DOHH2 (cell line): ENCODE measurements at regions not wholly inside any gene's neighbourhood (a gene's known extent, or its start where the extent isn't known, plus 50 kb on each side); places are given as distances from the start of the nearest gene placed in this dataset.

Source experiments
- H3F3A ChIP-seq: fragments of 200-600 bp; sonication (generic), shearing (Covaris generic); 2 replicates; pipeline ENCODE4 v1.6.0; 2016; ENCODE audit warnings: antibody characterized with exemption, mild to moderate bottlenecking; ENCODE audit not compliant: control insufficient read depth, insufficient read depth
- H3K27ac ChIP-seq: fragments of 200-600 bp; sonication (generic); 2 replicates; pipeline ENCODE4 v1.5.1; 2014; ENCODE audit warnings: low read depth, mild to moderate bottlenecking, low read length, moderate library complexity
- H3K27me3 ChIP-seq: fragments of 200-600 bp; sonication (generic); 2 replicates; pipeline ENCODE4 v1.6.1; 2014; ENCODE audit warnings: mild to moderate bottlenecking, low read length, mixed read lengths; ENCODE audit not compliant: control insufficient read depth
- H3K36me3 ChIP-seq: fragments of 200-600 bp; sonication (generic); 2 replicates; pipeline ENCODE4 v1.6.1; 2014; ENCODE audit warnings: mild to moderate bottlenecking, low read length, moderate library complexity, mixed read lengths; ENCODE audit not compliant: control insufficient read depth
- H3K4me1 ChIP-seq: fragments of 200-600 bp; sonication (generic); 2 replicates; pipeline ENCODE4 v1.6.1; 2014; ENCODE audit warnings: mild to moderate bottlenecking, low read length, mixed read lengths; ENCODE audit not compliant: control insufficient read depth
- H3K4me2 ChIP-seq: fragments of 200-600 bp; sonication (generic); 2 replicates; pipeline ENCODE4 v1.6.0; 2014; ENCODE audit warnings: mild to moderate bottlenecking, low read length, moderate library complexity
- H3K4me3 ChIP-seq: fragments of 200-600 bp; sonication (generic); 2 replicates; pipeline ENCODE4 v1.5.1; 2014; ENCODE audit warnings: mild to moderate bottlenecking, low read length, mixed read lengths
- H3K79me2 ChIP-seq: fragments of 200-600 bp; sonication (generic); 2 replicates; pipeline ENCODE4 v1.6.1; 2014; ENCODE audit warnings: mild to moderate bottlenecking, low read length, mixed read lengths; ENCODE audit not compliant: control insufficient read depth
- H3K9me2 ChIP-seq: fragments of 200-600 bp; sonication (generic); replicated peaks from 2 replicates; pipeline ENCODE4 v1.6.1; 2014; ENCODE audit warnings: mild to moderate bottlenecking, low read length, mixed read lengths; ENCODE audit not compliant: control insufficient read depth
- H3K9me3 ChIP-seq: fragments of 200-600 bp; sonication (generic); 2 replicates; pipeline ENCODE4 v1.6.1; 2014; ENCODE audit warnings: antibody characterized with exemption, low read length, mixed read lengths; ENCODE audit not compliant: control insufficient read depth, insufficient read depth
- H4K20me1 ChIP-seq: fragments of 200-600 bp; sonication (generic); 2 replicates; pipeline ENCODE4 v1.6.0; 2014; ENCODE audit warnings: low read depth, mild to moderate bottlenecking, antibody characterized with exemption, low read length, moderate library complexity; ENCODE audit not compliant: control insufficient read depth, insufficient read depth
- EZH2phosphoT487 ChIP-seq: fragments of 200-600 bp; sonication (generic); IDR thresholded peaks from 2 replicates; pipeline ENCODE4 v1.6.1; 2017; ENCODE audit warnings: borderline replicate concordance, mild to moderate bottlenecking, antibody characterized with exemption, low read length, moderate library complexity, mixed read lengths
- TF ChIP-seq, protein P1 (sequence below): fragments of 200-600 bp; sonication (generic); IDR thresholded peaks from one replicate; pipeline ENCODE4 v1.5.1; 2014; ENCODE audit warnings: antibody characterized with exemption, mild to moderate bottlenecking, low read depth, low read length; ENCODE audit not compliant: poor library complexity, severe bottlenecking

DNA sequence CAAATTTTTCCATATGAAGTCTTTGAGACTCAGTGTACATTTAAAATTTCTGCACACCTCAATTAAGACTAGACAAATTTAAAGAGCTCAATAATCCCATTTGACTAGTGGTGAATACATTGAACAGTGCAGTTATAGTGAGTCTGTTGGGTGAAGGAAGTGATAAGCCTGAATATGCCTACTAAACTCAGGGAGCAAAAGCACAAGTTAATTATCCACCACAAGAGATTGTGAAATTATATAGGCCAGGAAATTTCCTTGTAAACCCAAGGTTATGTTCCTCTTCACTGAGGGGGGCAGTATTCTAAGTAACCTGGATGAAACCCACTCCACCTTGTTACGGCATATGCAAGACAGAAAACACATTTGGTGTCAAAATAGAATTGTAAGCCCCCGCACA, 612.9 kb upstream of the DAB2 start:
- Histone ChIP-seq H3K27ac (no peak overlapping the region), H3K4me1 (peaks cover 20% of the 10 kb centered on the region), H4K20me1 (no peaks in the 10 kb centered on the region)

DNA sequence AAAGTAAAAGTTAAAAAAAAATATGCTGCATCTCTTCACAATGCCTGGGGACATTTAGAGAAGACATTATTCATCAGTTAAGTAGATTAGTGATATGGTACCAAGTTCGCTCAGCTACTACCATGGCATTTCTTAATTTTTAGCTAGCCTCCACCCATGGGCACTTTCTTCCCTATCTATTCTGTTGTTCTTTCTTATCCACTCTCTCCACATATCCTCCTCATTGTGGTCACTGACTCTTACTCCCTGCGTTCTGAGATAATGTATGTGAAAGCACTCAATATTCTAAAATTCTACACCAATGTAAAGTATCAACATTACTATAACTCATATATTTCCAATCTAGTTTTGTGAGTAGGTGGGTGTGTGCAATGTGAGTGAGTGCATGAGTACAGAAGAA, 609.7 kb upstream of the DAB2 start:
- no peaks in the 10 kb centered on the region for H3K9me2 ChIP-seq
- H3K79me2 ChIP-seq = no peaks in the 10 kb centered on the region
- H3K4me3 ChIP-seq = no peak overlapping the region
- H3K36me3 ChIP-seq = no peaks in the 10 kb centered on the region
- H3K4me1 ChIP-seq = peaks cover 32% of the 10 kb centered on the region
- no peak overlapping the region for H3K27ac ChIP-seq
- no peak overlapping the region for H3K4me2 ChIP-seq
- H3F3A ChIP-seq = peaks cover 9% of the 10 kb centered on the region
- H3K27me3 ChIP-seq = no peaks in the 10 kb centered on the region
- no peaks in the 10 kb centered on the region for H4K20me1 ChIP-seq
- TF ChIP-seq, protein P1, sequence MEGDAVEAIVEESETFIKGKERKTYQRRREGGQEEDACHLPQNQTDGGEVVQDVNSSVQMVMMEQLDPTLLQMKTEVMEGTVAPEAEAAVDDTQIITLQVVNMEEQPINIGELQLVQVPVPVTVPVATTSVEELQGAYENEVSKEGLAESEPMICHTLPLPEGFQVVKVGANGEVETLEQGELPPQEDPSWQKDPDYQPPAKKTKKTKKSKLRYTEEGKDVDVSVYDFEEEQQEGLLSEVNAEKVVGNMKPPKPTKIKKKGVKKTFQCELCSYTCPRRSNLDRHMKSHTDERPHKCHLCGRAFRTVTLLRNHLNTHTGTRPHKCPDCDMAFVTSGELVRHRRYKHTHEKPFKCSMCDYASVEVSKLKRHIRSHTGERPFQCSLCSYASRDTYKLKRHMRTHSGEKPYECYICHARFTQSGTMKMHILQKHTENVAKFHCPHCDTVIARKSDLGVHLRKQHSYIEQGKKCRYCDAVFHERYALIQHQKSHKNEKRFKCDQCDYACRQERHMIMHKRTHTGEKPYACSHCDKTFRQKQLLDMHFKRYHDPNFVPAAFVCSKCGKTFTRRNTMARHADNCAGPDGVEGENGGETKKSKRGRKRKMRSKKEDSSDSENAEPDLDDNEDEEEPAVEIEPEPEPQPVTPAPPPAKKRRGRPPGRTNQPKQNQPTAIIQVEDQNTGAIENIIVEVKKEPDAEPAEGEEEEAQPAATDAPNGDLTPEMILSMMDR = no peak
- TF ChIP-seq EZH2phosphoT487 = no peak
- H3K9me3 ChIP-seq = no peaks in the 10 kb centered on the region

More for the DNA sequence above, 612.9 kb upstream of the DAB2 start:
- Histone ChIP-seq H3K79me2 (no peaks in the 10 kb centered on the region), H3K9me3 (no peaks in the 10 kb centered on the region), H3F3A (peaks cover 5% of the 10 kb centered on the region), H3K9me2 (no peaks in the 10 kb centered on the region), H3K4me2 (no peak overlapping the region), H3K4me3 (no peak overlapping the region), H3K27me3 (no peaks in the 10 kb centered on the region), H3K36me3 (no peaks in the 10 kb centered on the region)
- no peak for TF ChIP-seq EZH2phosphoT487
- TF ChIP-seq, protein P1 = no peak

DNA sequence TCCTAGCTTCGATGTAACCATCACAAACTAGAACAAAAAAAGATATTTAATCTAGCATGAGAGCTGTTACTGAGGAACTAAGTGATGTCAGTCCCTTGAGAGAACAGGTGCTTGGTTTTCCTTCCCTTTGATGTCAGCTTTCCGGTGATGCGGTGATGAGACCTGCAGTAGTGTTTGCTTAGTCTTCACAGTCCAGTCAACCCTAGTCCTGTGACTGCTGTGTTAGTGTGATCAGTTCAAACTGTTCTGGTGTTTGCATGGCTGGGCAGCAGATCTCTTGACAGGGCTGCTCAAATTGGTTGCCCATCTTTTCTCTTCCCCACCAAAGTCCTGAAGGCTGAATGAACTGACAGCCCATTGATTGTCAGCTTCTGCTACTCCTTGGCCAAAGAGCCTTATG, 608.6 kb upstream of the DAB2 start:
- Histone ChIP-seq H3K4me2 (peak overlapping the region; percentile 79), H3K79me2 (no peaks in the 10 kb centered on the region), H3F3A (peaks cover 9% of the 10 kb centered on the region), H3K9me2 (no peaks in the 10 kb centered on the region), H3K27ac (peak overlapping the region; percentile 94), H3K4me3 (peak overlapping the region; percentile 63), H3K27me3 (no peaks in the 10 kb centered on the region), H4K20me1 (no peaks in the 10 kb centered on the region), H3K36me3 (no peaks in the 10 kb centered on the region), H3K4me1 (peaks cover 32% of the 10 kb centered on the region), H3K9me3 (no peaks in the 10 kb centered on the region)
- no peak for TF ChIP-seq EZH2phosphoT487
- TF ChIP-seq, protein P1 = no peak

DNA sequence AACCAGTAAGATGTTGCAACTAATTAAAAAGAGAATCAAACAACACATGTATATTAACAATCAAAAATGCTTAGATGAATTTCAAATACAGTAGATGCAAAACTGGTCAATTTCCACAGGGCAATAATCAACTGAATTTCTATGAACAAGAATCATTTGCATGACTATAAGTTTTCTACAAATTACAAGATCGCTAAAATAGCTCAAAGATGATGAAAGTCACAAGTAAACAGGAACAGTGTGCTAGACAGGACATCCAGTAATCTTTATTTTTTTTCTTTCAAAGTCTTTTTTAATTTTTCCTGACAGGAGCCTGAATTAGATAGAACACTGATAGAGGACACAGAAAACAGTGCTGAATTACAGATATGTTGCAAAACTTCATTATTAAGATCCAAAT, 608.2 kb upstream of the DAB2 start:
- TF ChIP-seq EZH2phosphoT487 = no peak
- TF ChIP-seq, protein P1 = no peak
- Histone ChIP-seq H3K27ac (peak overlapping the region; percentile 94), H3K4me2 (peak overlapping the region; percentile 79), H3K4me3 (peak overlapping the region; percentile 63), H3K9me3 (no peaks in the 10 kb centered on the region), H3K36me3 (no peaks in the 10 kb centered on the region), H3K79me2 (no peaks in the 10 kb centered on the region), H3K9me2 (no peaks in the 10 kb centered on the region), H3K27me3 (no peaks in the 10 kb centered on the region), H3F3A (peaks cover 9% of the 10 kb centered on the region), H3K4me1 (peaks cover 32% of the 10 kb centered on the region), H4K20me1 (no peaks in the 10 kb centered on the region)
